ENCODE measurements at regions not wholly inside any gene's neighbourhood (a gene's known extent, or its start where the extent isn't known, plus 50 kb on each side); places are given as distances from the start of the nearest gene placed in this dataset.
A peak's percentile ranks its signal among the peaks of the same experiment; 100 is the strongest.
"Not testable (repeated sequence)": the region's sequence is repeated elsewhere in the genome, so short reads cannot be mapped to it uniquely, and the experiment has no call there.

DNA sequence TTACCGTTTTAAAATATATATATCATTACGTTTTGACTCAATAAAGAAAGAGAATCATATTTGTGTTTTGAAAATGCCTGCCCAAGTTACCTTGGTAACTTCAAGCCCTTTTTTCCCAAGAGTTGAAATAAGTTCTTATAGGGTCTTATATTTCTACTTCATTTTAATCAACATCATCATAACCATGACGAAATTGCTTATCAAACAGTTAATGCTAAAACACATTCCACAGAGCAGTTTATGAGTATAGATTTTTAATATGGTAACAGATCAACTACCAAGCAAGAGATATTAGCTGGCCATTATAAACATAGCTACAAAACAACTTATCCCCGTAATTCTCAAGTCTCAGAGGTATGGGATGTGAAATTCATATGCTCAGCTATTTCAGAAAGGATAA, 197.9 kb upstream of the LRRTM4 start:
- no peak for DNase-seq (ENCODE audit: low read depth in 4 of 4, low spot score in 3 of 4)

DNA sequence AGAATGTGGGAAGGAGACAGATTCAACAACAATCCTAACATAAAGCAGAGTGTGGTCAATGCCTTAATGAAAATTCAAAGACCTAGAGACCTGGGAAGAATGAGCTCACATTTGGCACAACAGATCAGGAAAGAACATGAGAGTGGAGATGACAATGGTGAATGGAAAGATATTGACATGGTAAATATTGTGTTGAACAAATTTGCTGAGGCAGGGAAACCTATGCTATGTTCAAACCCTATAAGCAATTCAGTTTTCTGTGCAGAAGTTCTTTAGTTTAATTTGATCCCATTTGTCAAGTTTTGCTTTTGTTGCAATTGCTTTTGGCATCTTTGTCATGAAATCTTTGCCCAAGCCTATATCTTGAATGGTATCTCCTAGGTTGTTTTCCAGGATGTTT, 199.4 kb upstream of the LRRTM4 start:
- no peak for DNase-seq (ENCODE audit: low read depth in 4 of 4, low spot score in 3 of 4)

DNA sequence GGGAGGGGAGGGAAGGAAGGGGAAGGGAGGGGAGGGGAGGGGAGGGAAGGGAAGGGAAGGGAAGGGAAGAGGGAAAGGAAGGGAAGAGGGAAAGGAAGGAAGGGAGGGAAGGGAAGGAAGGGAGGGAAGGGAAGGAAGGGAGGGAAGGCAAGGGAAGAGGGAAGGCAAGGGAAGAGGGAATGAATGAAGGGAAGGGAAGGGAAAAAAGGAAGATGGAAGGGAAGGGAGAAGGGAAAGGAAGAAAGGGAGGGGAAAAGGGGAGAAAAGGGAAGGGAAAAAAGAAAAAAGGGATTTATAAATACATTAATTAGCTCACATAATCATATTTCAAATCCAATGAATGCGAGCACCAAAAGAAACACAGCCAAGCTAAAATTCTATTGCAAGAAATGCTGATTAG, 202.9 kb upstream of the LRRTM4 start:
- no peak for DNase-seq (ENCODE audit: low read depth in 4 of 4, low spot score in 3 of 4)

DNA sequence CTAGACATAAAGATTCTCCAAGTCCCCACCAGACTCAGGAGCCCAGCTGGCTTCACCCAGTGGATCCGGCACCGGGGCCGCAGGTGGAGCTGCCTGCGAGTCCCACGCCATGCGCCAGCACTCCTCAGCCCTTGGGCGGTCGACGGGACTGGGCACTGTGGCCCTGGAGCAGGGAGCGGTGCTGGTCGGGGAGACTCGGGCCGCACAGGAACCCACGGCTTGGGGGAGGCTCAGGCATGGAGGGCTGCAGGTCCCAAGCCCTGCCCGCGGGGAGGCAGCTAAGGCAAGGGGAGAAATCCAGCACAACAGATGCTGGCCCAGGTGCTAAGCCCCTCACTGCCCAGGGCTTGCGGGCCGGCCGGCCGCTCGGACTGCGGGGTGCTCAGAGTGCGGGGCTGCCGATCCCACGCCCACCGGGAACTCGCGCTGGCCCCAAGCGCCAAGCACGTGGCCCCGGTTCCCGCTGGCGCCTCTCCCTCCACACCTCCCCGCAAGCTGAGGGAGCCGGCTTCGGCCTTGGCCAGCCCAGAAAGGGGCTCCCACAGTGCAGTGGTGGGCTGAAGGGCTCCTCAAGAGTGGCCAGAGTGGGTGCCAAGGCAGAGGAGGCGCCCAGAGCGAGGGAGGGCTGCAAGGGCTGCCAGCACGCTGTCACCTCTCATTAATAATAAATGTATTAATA, 212.6 kb upstream of the LRRTM4 start:
- not testable (repeated sequence) for DNase-seq (ENCODE audit: low read depth in 4 of 4, low spot score in 3 of 4)

DNA sequence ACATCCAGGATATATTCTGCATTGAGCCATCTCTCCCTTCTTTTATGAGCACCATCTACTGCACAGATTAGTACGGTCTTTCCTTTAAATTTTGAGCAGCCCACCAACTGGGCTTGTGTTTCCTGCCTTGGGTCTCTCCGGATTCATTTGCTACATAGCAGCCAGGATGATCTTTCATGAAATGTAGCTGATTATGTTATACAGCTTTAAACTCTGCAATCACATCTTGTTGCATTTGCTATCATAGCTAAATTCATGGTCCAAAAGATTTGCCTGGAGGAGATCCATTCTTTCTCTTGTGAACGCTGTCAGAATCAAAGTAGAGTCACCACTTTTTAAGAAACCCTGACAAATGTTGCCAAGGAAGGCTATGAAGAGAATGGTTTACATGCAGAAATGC, 215.1 kb upstream of the LRRTM4 start:
- no peak for DNase-seq (ENCODE audit: low read depth in 4 of 4, low spot score in 3 of 4)

DNA sequence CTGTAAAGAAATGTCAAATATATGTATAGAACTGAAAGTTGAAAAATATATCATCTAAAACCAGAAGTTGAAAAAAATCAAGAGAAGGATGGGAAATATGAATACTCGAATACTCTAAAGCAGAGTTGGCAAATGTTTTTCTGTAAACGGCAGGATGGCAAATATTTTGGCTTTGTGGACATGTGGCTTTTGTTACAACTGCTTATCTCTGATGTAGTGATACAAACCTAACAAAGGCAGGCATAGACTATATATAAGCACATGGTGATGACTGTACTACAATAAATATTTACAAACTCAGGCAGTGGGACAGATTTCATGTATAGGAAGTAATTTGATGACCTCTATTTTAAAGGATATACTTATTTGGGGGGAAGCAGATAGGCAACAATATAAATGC, 224.6 kb upstream of the LRRTM4 start:
- DNase-seq (ENCODE audit: low read depth in 4 of 4, low spot score in 3 of 4), result no peak

DNA sequence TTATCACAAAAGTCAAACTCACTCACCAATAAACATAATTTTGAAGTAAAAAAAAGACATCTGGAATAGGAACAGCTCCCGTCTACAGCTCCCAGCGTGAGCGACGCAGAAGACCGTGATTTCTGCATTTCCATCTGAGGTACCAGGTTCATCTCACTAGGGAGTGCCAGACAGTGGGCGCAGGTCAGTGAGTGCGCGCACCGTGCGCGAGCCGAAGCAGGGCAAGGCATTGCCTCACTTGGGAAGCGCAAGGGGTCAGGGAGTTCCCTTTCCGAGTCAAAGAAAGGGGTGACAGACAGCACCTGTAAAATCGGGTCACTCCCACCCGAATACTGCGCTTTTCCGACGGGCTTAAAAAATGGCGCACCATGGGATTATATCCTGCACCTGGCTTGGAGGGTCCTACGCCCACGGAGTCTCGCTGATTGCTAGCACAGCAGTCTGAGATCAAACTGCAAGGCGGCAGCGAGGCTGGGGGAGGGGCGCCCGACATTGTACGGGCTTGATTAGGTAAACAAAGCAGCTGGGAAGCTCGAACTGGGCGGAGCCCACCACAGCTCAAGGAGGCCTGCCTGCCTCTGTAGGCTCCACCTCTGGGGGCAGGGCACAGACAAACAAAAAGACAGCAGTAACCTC, 231.7 kb upstream of the LRRTM4 start:
- not testable (repeated sequence) for DNase-seq (ENCODE audit: low read depth in 4 of 4, low spot score in 3 of 4)

DNA sequence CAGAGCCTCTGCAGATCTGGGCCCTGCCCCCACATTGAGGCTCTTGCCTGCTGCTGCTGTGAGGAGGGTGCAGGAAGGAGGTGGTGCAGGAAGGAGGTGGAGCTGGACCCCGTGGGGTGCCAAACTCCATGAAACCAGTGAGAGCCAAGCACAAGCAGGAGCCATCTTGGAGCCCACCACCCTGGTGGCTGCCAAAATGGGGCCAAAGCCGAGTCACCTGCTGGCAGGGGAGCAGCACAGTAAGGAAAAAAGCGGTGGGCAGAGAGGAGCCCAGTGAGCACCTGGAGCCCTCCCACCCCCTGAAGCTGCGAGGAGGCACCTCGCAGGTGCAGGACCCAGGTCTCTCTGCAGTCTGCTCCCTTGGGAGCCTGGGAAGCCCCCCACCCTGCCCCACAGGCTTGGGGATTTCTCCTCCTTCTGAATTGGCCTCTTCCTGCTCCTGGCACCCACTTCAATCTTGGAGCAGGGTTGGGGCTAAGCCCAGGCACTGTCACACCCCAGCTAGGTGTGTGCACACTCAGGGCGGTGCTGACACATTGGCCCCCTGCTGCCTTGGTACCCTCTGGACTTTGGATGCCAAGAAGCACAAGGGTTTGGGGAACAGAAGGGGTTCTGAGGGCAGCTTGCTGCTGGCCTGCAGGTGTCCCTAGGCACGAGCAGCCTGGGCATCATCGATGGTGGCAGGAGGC, 245.4 kb upstream of the LRRTM4 start:
- DNase-seq (ENCODE audit: low read depth in 4 of 4, low spot score in 3 of 4), result no peak

DNA sequence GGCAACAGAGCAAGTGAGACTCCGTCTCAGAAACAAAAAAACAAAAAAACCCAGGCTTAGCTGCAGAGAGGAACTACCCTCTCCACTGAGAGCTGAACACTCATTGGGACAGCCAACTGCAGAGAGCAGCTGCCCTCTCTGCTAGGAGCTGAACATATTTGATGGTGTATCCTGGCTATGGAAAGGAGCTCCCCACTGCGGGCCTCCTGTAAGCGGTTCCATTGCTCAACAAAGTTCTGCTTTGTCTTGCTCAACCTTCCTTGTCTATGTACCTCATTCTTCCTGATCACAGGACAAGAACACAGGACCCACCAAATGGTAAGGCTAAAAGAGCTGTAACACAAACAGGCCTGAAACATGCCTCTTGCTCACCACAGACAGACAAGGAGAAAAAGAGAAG, 246.3 kb upstream of the LRRTM4 start:
- no peak for DNase-seq (ENCODE audit: low read depth in 4 of 4, low spot score in 3 of 4)

DNA sequence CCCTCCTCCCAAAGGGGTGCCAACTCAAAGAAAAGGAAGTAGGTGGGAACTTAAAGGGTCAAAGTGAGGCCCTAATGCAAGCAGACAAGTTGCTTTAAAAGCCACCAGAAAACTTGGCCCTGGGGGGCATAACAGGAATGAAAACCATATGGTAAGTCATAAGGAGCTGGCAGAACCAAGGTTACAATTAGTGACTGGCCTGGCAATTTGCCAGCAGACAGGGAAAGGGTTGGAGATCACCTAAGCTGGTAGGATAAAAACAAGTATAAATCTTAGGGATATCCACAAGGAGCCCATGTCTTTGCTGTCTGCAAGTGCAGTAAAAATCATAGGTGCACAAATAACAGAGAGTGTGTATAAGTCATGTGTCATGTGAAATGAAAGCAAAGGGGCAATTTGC, 256.7 kb upstream of the LRRTM4 start:
- no peak for DNase-seq (ENCODE audit: low read depth in 4 of 4, low spot score in 3 of 4)

DNA sequence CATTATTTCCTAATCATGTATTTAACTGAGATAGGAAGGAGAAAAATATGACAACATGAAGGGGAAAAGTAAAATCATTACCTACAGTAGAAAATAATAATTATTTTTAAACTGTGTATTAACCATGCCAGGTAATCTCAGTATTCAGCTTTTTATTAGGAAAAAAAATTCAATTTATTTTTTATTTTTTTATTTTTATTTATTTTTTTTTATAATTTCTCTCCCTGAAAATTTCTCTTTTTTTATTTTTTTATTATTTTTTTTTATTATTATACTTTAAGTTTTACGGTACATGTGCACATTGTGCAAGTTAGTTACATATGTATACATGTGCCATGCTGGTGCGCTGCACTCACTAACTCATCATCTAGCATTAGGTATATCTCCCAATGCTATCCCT, 271.3 kb upstream of the LRRTM4 start:
- not testable (repeated sequence) for DNase-seq (ENCODE audit: low read depth in 4 of 4, low spot score in 3 of 4)

DNA sequence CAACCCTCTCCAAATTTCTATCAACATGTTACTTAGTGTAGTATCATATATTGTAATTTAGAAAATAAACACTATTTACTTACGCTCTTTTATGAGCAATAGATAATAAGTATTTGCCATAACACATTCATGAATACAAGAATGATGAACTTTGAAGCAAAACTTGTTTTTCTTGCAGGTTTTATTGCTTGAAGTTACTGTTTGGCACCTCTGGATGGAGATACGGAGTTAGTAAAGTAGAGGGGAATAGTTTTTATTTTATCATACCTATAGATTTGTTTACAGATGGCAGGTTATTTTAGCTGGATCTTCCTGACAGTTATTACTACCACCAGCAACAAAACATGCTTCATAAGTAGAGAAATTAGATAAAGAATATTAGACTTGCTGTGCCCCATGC, 274.2 kb upstream of the LRRTM4 start:
- DNase-seq (ENCODE audit: low read depth in 4 of 4, low spot score in 3 of 4), result no peak

DNA sequence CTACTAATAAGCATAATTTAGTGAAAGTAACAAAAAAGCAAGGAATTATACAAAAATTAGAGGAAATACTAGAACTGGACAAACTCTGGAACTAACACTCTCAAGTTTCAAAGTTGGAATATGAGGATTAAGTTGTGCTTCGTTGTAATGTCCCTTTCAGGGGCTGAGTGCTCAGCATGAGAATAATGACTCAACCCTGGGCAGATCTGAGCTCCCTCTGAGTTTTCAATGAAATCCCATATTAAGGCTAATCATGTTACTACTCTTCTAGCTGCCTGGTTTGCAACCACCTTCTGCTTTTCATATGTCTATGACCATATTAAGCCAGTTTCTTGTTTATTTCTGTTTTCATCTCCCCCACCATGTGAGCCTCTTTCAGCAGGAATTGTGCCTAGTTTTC, 274.9 kb upstream of the LRRTM4 start:
- no peak for DNase-seq (ENCODE audit: low read depth in 4 of 4, low spot score in 3 of 4)

DNA sequence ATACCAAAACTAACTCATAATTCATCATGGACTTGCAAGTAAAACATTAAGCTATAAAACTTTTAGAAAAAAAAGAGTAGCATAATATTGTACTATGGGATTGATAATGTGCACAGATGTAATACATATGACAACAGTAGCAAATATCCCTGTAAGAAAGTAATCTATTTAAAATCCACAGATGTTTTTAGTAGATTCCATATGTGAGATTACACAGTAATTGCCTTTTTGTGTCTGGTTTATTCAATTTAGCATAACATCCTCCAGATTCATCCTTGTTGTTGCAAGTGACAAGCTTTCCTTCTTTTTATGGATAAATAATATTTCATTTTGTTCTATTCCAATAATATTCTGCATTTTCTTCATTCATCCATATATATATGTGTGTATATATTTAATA, 278.2 kb upstream of the LRRTM4 start:
- DNase-seq (ENCODE audit: low read depth in 4 of 4, low spot score in 3 of 4), result no peak

DNA sequence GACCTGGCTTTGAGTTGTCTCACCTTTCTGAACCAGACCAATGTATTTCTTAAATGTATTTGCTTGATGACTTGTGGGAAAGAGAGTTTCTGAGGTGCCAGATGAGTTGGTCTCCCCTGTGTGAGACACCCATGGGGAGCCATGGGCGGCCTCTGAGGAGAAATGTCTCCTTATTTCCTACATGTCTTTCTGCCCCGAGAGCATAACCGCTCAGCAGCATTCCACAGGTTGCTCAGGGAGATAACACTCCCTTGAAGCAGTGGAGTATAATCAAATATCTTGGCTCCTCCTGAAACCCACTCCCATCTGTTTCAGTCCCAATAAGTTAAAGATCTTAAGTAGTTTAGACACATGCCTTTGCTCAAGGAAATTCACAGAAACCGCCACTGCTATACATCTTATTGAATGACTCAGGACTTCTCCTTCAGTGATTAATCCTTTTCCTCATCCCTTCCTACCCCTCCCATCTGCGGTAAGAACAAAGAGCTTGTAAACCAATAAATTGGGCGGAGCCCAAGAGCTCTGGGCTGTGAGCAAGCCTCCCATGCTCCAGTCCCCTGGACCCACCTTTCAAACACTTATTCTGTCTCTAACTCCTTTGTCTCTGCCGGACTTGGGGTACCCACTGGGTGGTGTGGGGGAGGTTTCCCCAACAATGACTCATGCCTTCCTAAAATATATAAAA, 285.5 kb upstream of the LRRTM4 start:
- DNase-seq (ENCODE audit: low read depth in 4 of 4, low spot score in 3 of 4), result no peak

DNA sequence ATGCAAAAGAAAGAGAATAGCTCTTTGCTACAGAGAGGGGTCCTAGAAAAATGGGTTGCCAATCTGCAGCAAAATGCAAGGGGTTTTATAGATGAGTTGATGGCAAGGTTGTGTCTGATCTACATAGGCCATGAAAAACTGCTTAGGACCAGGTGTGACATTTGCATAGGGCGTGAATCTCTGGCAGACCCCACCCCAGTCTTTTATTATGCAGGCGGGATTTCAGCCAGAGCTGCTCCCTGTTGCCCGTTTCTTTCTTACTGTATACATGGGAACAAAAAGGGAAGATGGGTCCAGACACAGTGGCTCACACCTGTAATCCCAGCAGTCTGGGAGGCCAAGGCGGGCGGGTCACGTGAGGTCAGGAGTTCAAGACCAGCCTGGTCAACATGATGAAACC, 286.4 kb upstream of the LRRTM4 start:
- no peak for DNase-seq (ENCODE audit: low read depth in 4 of 4, low spot score in 3 of 4)

DNA sequence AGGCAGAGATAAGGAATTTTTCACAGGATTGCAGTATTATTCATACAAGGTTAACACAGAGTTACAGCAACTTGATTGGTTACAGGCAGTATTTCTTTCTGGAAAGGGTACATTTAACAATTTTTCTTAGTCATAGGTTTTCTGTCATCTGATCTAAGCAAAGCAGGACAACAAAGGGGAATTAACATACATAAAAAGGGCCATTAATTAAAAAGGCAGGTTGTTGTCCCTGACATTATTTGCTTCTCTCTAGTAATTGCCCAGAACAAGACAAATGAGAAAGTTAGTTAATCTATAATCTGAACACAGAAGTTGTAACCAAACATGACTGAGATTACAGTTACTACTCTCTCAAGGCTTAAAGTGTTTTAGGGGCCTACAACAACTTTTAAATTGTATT, 291.4 kb upstream of the LRRTM4 start:
- peak in 1 of 4 donors; percentile 1 for DNase-seq (ENCODE audit: low read depth in 4 of 4, low spot score in 3 of 4)

DNA sequence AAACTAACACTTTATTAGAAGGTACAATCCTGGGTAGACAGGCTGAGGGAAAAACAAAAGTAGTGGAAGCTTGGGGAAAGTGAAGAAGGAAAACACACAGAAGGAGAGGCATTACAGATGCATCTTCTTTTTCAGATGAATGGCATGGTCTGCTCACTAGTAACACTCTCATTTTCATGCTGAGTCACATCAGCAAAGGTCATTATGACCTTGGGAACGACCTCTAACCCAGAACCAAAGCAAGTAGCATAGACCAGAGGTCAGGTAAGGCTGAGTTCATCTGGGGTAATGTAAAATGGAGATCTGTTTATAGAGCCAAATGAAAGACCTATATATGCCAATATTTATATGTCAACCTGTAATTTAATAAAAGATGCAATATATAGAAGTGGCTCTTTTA, 294.4 kb upstream of the LRRTM4 start:
- no peak for DNase-seq (ENCODE audit: low read depth in 4 of 4, low spot score in 3 of 4)

DNA sequence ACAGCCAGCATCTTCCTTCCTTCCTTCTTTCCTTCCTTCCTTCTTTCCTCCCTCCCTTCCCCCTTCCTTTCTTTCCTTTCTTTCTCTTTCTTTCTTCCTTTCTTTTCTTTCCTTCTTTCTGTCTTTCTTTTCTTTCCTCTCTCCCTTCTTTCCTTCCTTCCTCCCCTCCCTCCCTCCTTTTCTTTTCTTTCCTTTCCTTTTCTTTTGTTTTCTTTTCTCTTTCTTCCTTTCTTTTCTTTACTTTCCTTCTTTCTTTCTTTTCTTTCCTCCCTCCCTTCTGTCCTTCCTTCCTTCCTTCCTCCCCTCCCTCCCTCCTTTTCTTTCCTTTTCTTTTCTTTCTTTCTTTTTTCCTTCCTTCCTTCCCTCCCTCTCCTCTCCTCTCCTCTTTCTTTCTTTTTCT, 296.0 kb upstream of the LRRTM4 start:
- DNase-seq (ENCODE audit: low read depth in 4 of 4, low spot score in 3 of 4), result no peak

DNA sequence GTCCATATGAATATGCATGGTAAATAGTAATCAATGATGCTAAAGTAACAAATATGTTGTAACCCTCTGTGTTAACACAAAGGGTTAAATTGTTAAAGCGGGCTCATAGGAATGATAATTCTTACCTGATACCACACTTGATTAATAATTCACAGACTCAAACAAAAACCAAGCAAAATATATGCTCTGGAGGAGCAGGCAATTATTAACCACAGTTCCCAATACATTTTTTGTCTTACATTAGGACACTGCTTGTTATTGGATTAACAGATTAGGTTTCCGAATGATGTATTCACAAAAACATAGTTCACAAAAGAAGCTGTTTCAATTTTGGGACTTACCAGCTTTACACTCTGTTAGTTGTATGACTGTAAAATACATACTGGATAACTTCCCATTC, 300.9 kb upstream of the LRRTM4 start:
- no peak for DNase-seq (ENCODE audit: low read depth in 4 of 4, low spot score in 3 of 4)

DNA sequence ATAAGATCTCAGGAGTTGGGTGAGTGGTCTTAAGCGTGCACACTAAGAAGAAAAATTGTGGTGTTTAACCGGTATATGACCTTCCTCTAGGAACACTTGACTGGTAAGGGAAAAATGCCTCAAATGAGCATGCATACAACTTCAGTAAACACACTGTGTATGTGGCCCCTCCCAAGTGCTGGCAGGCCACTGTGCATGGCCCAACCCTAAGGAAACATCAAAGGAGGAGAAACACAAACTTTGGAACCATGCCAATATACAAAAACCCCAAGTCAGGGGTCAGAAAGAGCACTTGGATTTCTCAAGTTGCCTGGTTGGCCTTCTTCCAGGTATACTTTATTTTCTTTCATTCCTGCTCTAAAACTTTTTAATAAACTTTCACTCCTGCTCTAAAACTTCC, 308.9 kb upstream of the LRRTM4 start:
- DNase-seq (ENCODE audit: low read depth in 4 of 4, low spot score in 3 of 4), result no peak

DNA sequence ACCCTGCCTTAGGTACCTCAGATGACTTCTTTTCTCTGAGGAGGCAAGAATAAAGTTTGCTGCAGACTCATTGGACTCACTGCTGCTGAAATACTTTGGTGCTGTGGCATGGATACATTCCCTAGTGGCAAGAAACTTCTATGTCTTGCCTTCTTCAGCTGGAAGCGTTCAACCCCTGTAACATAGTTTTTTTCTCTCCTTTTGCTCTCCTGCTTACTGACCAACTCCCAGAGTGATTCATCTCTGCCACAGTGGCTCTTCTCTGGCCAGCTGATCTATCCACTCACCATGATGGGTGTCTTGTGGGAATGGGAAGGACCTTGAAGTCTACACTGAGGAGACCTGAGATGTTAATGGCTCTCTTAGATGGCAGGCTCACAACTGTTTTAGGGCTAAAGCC, 309.3 kb upstream of the LRRTM4 start:
- DNase-seq (ENCODE audit: low read depth in 4 of 4, low spot score in 3 of 4), result no peak
